Raji (cell line): ENCODE measurements at regions not wholly inside any gene's neighbourhood (a gene's known extent, or its start where the extent isn't known, plus 50 kb on each side); places are given as distances from the start of the nearest gene placed in this dataset.

Source experiments
- POLR2A ChIP-seq: IDR thresholded peaks from 2 replicates; pipeline ENCODE4 v1.6.1; 2011; ENCODE audit warnings: low read depth, low read length, control low read depth; ENCODE audit not compliant: insufficient read depth

GRCh38 chr5:91315701-91316100, 67.4 kb downstream of the ARRDC3 start:
- no peak for TF ChIP-seq POLR2A

- peak; percentile 35; the same call in 1 of the 2 replicates for TF ChIP-seq POLR2A
These were observed 69.1 kb downstream of the ARRDC3 start for GRCh38 chr5:91313757-91314673.

GRCh38 chr5:91312698-91313097, 70.4 kb downstream of the ARRDC3 start:
- no peak for TF ChIP-seq POLR2A

GRCh38 chr5:91311697-91312501, 71.2 kb downstream of the ARRDC3 start:
- peak; percentile 52 for TF ChIP-seq POLR2A

- TF ChIP-seq POLR2A, result no peak
These were observed 71.9 kb downstream of the ARRDC3 start for GRCh38 chr5:91311168-91311696.

- TF ChIP-seq POLR2A, result no peak
These were observed 76.1 kb downstream of the ARRDC3 start for GRCh38 chr5:91307048-91307447.

GRCh38 chr5:91306497-91306896, 76.6 kb downstream of the ARRDC3 start:
- no peak for TF ChIP-seq POLR2A

- no peak for TF ChIP-seq POLR2A
These were observed 77.5 kb downstream of the ARRDC3 start for GRCh38 chr5:91305640-91306039.

GRCh38 chr5:91302958-91303357, 80.2 kb downstream of the ARRDC3 start:
- TF ChIP-seq POLR2A, result no peak

GRCh38 chr5:91302305-91302704, 80.8 kb downstream of the ARRDC3 start:
- no peak for TF ChIP-seq POLR2A

GRCh38 chr5:91301106-91301846, 81.8 kb downstream of the ARRDC3 start:
- no peak for TF ChIP-seq POLR2A

GRCh38 chr5:91297994-91298393, 85.1 kb downstream of the ARRDC3 start:
- TF ChIP-seq POLR2A, result no peak

GRCh38 chr5:91296674-91297143, 86.4 kb downstream of the ARRDC3 start:
- no peak for TF ChIP-seq POLR2A

- 0 out of 2 replicates have a peak, but pooled peaks have one; percentile 15 for TF ChIP-seq POLR2A
These were observed 90.0 kb downstream of the ARRDC3 start for GRCh38 chr5:91293131-91293530.
